ENCODE measurements at regions not wholly inside any gene's neighbourhood (a gene's known extent, or its start where the extent isn't known, plus 50 kb on each side); places are given as distances from the start of the nearest gene placed in this dataset.
A peak's percentile ranks its signal among the peaks of the same experiment; 100 is the strongest.

DNA sequence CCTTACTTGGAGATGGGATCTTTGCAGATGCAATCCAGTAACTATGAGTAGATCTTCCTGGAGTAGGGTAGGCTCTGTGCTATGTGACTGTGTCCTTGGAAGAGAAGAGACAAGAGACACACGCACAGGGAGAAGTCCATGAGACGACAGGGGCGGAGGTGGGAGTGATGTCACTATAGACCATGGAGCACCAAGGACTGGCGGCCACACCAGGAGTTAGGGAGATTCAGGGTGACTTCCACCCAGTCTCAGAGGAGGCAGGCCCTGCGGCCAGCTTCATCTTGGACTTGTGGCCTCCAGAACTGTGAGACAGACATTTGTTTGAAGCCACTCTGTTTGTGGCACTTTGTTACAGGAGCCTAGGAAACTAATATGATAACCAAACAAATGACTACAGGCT, 177.8 kb downstream of the INHBB start:
- no peaks in the 10 kb centered on the region for H3K4me1 ChIP-seq
- no peaks in the 10 kb centered on the region for H3K36me3 ChIP-seq
- TF ChIP-seq, protein P1, sequence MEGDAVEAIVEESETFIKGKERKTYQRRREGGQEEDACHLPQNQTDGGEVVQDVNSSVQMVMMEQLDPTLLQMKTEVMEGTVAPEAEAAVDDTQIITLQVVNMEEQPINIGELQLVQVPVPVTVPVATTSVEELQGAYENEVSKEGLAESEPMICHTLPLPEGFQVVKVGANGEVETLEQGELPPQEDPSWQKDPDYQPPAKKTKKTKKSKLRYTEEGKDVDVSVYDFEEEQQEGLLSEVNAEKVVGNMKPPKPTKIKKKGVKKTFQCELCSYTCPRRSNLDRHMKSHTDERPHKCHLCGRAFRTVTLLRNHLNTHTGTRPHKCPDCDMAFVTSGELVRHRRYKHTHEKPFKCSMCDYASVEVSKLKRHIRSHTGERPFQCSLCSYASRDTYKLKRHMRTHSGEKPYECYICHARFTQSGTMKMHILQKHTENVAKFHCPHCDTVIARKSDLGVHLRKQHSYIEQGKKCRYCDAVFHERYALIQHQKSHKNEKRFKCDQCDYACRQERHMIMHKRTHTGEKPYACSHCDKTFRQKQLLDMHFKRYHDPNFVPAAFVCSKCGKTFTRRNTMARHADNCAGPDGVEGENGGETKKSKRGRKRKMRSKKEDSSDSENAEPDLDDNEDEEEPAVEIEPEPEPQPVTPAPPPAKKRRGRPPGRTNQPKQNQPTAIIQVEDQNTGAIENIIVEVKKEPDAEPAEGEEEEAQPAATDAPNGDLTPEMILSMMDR (IDR thresholded peaks at IDR 0.05), result no peak
- no peak overlapping the region for H3K4me3 ChIP-seq
- intact Hi-C loops (cut with DNase I), result loop anchor here (5.0 kb wide), 1 partner anchor 181 kb away; no protein-coding TSS in a partner anchor
- H3K27ac ChIP-seq, result no peak overlapping the region
- no peaks in the 10 kb centered on the region for H3K27me3 ChIP-seq
- no peaks in the 10 kb centered on the region for H3K9me3 ChIP-seq
- no peak for DNase-seq (ENCODE audit: low spot score in 2 of 2)

DNA sequence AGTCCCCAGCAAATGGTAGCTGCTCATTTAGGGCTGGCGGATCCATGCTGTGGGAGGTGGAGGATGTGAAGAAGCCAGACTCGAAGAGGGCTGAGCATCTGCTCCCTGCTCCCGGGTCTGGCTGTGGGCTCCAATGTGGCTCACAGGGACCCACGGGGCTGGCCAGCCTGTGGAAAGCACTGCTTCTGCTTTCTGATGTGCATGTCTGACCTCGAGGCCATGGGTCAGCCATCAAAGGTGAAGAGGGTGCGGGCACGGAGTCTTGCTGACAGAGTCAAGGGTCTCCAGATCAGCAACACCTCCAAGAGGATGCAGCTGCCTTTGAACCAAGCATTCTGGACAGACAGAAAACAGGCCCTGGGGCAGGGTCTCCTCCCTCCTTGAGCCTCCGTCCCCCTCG, 178.2 kb downstream of the INHBB start:
- TF ChIP-seq, protein P1 (IDR thresholded peaks at IDR 0.05), result no peak
- no peaks in the 10 kb centered on the region for H3K4me1 ChIP-seq
- DNase-seq (ENCODE audit: low spot score in 2 of 2), result no peak
- H3K9me3 ChIP-seq, result no peaks in the 10 kb centered on the region
- no peak overlapping the region for H3K4me3 ChIP-seq
- no peaks in the 10 kb centered on the region for H3K27me3 ChIP-seq
- no peak overlapping the region for H3K27ac ChIP-seq
- H3K36me3 ChIP-seq, result no peaks in the 10 kb centered on the region
- intact Hi-C loops (cut with DNase I), result loop anchor here (5.0 kb wide), 1 partner anchor 182 kb away; no protein-coding TSS in a partner anchor

DNA sequence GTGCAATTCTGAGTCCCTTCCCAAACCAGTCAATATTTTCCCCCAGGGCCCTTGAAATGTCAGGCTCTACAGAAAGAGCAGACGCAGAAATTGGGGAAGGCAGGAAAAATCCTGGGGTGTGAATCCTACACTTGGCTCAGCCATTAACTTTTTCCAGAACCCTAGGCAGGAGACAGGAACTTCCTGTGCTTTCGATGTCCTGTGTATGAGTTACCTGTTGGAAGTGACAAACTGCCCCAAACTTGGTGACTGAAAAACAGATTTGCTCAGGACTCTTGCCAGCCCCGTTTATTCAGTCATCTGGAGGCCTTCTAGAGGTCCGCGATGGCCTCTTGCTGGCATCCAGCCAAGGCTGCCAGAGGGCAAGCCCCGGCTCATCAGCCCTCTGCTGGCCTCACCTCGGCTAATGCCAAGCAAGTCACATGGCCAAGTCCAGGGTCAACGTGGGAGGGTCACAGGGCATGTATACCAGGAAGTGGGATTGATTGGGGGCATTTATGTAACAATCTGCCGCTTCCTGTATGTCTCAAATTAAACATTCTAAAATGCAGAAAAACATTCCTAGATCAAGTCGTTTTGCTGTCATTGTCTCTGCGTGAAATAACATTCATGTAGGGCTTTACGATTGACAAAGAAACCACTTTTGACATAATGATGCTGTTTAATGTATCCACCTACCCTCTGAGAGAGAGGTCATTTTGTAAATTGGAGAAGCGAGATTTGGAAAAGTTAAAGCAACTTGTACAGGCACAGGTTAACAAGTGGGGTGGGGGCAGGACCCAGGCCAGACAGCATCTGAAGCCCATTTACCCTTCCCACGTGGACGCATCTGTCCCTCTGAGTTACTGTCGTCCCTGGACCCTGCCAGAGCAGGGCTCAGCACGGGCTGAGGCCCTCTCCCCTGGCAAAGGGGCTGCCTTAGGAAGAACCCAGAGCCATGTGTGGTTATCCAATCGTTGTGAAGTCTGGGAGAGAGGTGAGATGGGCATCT, 179.4 kb downstream of the INHBB start:
- H3K27me3 ChIP-seq, result no peaks in the 10 kb centered on the region
- no peaks in the 10 kb centered on the region for H3K9me3 ChIP-seq
- peak overlapping the region in 1 of 2 donors; percentile 44 for H3K27ac ChIP-seq
- TF ChIP-seq, protein P1 (IDR thresholded peaks at IDR 0.05), result no peak
- no peak for DNase-seq (ENCODE audit: low spot score in 2 of 2)
- H3K4me1 ChIP-seq, result no peaks in the 10 kb centered on the region
- intact Hi-C loops (cut with DNase I), result no loop called here
- no peak overlapping the region for H3K4me3 ChIP-seq
- no peaks in the 10 kb centered on the region for H3K36me3 ChIP-seq

DNA sequence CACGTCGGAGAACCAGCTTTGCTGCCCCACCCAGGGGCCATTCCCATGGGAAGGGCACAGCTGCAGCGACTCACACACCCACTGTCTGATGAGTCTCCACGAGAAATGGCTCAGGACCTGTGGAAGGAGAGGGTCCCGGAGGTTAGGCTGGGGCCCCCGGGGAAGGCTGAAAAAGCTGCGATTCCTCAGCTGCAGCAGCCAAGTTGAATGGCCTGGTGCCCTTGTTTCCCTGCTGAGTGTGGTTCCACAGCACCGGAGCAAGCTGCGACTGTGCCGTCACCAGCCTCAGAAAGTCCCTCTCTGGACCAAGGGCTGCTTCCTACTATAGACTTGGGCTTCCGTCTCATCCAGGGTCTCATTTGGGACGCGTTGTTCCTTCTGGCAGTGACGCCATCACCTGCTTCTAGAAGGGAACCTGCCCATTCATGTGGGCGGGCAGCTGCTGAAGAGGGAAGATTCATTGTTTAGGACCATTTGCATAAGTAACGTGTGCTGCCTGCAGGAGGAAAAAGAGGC, 180.2 kb downstream of the INHBB start:
- intact Hi-C loops (cut with DNase I), result no loop called here
- Histone ChIP-seq H3K27me3 (no peaks in the 10 kb centered on the region), H3K4me3 (no peak overlapping the region), H3K4me1 (no peaks in the 10 kb centered on the region), H3K36me3 (no peaks in the 10 kb centered on the region), H3K9me3 (no peaks in the 10 kb centered on the region), H3K27ac (peak overlapping the region in 1 of 2 donors; percentile 44)
- TF ChIP-seq, protein P1 (IDR thresholded peaks at IDR 0.05), result no peak
- DNase-seq (ENCODE audit: low spot score in 2 of 2), result no peak

DNA sequence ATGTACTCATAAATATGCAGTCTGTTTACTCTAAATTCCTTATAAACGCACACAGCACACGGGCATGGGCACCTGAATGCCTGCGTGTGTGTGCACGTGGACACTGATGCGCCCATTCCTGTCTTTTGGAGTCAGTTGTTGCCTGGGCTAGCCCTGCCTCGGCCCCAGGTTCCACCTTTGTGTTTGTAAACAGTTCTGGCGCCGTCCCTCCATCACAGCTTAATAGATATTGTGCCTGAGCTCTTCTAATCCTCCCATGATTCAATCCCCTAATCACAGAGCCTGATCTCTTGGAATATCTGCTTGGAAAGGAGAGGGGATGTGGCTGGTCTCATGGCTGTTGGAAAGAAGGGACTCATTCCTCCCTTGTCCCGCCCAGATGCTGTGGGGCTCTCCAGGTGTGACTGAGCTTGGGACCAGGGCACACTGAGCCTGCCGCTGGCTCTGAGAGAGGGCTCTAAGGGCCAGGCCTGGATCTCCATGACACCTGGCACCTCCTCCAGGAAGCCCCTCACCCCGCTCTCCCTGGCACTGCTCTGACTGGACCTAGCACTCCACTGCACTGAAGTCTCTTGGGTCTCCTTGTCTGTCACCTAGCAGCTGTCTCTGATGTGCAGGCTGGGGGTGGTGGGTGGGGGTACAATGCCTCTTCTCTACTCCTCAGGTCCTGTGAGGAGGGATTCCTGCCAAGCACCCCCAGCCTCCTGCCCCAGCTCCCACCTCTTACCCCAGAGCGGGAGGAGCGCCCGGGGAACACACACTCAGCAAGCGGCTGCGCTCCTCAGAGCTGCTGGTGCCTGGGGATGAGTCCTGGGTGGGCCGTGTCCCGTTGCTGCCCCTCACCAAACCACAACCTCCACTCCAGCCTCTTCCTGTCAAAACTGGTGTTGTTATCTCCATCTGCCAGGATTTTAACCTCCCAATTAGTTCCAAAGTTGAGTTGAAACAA, 181.3 kb downstream of the INHBB start:
- Histone ChIP-seq H3K4me3 (no peak overlapping the region), H3K9me3 (no peaks in the 10 kb centered on the region), H3K36me3 (no peaks in the 10 kb centered on the region), H3K27ac (no peak overlapping the region), H3K4me1 (no peaks in the 10 kb centered on the region), H3K27me3 (no peaks in the 10 kb centered on the region)
- TF ChIP-seq, protein P1 (IDR thresholded peaks at IDR 0.05), result no peak
- DNase-seq (ENCODE audit: low spot score in 2 of 2), result no peak
- intact Hi-C loops (cut with DNase I), result no loop called here

All from ascending aorta (tissue), 2 donors.